ENCODE measurements at regions not wholly inside any gene's neighbourhood (a gene's known extent, or its start where the extent isn't known, plus 50 kb on each side); places are given as distances from the start of the nearest gene placed in this dataset.

DNA sequence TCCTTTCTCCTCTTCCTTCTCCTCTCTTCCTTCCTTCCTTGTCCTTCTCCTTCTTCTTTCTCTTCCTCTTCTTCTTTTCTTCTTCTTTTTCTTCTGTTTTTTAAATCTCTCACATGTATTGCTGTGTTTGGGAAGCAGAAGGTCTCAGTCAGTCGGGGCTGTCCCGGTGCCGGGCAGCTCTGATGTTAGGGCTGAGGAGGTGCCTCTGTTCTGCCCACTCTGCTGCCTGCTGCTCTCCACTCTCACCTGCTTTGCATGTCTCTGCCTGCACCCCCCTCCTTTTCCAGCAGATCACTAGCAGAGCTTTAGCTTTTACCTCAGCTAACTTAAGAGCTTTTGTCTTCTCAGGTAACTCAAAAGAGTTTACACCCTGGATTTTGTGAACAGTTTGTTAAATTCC lies 276.6 kb downstream of the CHRM3 start:
- no peaks in the 10 kb centered on the region for H3K9me2 ChIP-seq (replicated peaks; ENCODE audit: insufficient read depth, low read length)
- H3K79me2 ChIP-seq (ENCODE audit: insufficient read depth, low read length), result no peaks in the 10 kb centered on the region
- H3K9ac ChIP-seq (ENCODE audit: low read length), result no peak overlapping the region
- no peaks in the 10 kb centered on the region for H4K20me1 ChIP-seq (ENCODE audit: low read depth, low read length)
- no peak overlapping the region for H2AFZ ChIP-seq (ENCODE audit: low read depth, low read length, severe bottlenecking)
- no peak overlapping the region for H3K27ac ChIP-seq (ENCODE audit: low read depth, low read length)
- H3K9me3 ChIP-seq (ENCODE audit: insufficient read depth, low read length), result no peaks in the 10 kb centered on the region
- no peak overlapping the region for H3K4me3 ChIP-seq (ENCODE audit: insufficient read depth, low read length, poor library complexity, severe bottlenecking)
- no peaks in the 10 kb centered on the region for H3K27me3 ChIP-seq (ENCODE audit: low read length)
- H3K4me2 ChIP-seq (ENCODE audit: low read depth, low read length, poor library complexity, severe bottlenecking), result no peak overlapping the region
- H3K36me3 ChIP-seq (ENCODE audit: low read length), result no peaks in the 10 kb centered on the region
- no peak for TF ChIP-seq CTCF (IDR thresholded peaks at IDR 0.05; ENCODE audit: insufficient read depth, low read length, poor library complexity, severe bottlenecking)
- TF ChIP-seq EZH2phosphoT487 (conservative IDR thresholded peaks at IDR 0.05; ENCODE audit: low read length), result no peak
- no peaks in the 10 kb centered on the region for H3F3A ChIP-seq (ENCODE audit: insufficient read depth)

- Histone ChIP-seq H3K4me2 (ENCODE audit: low read depth, low read length, poor library complexity, severe bottlenecking) (no peak overlapping the region), H3K27ac (ENCODE audit: low read depth, low read length) (no peak overlapping the region), H3K9me3 (ENCODE audit: insufficient read depth, low read length) (no peaks in the 10 kb centered on the region), H2AFZ (ENCODE audit: low read depth, low read length, severe bottlenecking) (no peak overlapping the region), H3K79me2 (ENCODE audit: insufficient read depth, low read length) (no peaks in the 10 kb centered on the region), H3K9ac (ENCODE audit: low read length) (no peak overlapping the region), H4K20me1 (ENCODE audit: low read depth, low read length) (no peaks in the 10 kb centered on the region), H3K36me3 (ENCODE audit: low read length) (no peaks in the 10 kb centered on the region), H3K4me3 (ENCODE audit: insufficient read depth, low read length, poor library complexity, severe bottlenecking) (no peak overlapping the region), H3F3A (ENCODE audit: insufficient read depth) (no peaks in the 10 kb centered on the region), H3K9me2 (replicated peaks; ENCODE audit: insufficient read depth, low read length) (no peaks in the 10 kb centered on the region), H3K27me3 (ENCODE audit: low read length) (no peaks in the 10 kb centered on the region)
- TF ChIP-seq EZH2phosphoT487 (conservative IDR thresholded peaks at IDR 0.05; ENCODE audit: low read length) (no peak), CTCF (IDR thresholded peaks at IDR 0.05; ENCODE audit: insufficient read depth, low read length, poor library complexity, severe bottlenecking) (no peak)
Measured at GRCh38 chr1:239672256-239672655, 285.9 kb downstream of the CHRM3 start.

DNA sequence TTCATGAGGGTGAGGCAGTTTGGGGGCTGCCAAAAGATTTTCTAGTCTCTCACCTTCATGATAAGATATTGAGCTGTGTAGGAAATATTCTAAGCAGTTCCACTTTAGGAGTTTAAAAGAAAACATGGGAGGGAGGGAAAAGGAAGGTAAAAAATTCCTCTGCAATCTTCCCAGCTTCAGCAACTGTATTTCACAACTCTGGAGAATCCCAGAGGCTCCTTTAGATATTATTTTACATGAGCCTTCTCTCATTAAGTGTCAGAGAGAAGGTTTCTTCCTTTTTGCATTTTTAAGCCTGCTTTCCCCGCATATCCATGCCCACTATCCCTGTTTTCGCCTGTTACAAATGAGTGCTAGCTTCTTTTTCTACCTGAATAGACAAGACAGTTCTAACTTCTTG lies 289.4 kb downstream of the CHRM3 start:
- no peaks in the 10 kb centered on the region for H3K9me3 ChIP-seq (ENCODE audit: insufficient read depth, low read length)
- H4K20me1 ChIP-seq (ENCODE audit: low read depth, low read length), result no peaks in the 10 kb centered on the region
- no peak overlapping the region for H3K9ac ChIP-seq (ENCODE audit: low read length)
- TF ChIP-seq CTCF (IDR thresholded peaks at IDR 0.05; ENCODE audit: insufficient read depth, low read length, poor library complexity, severe bottlenecking), result no peak
- TF ChIP-seq EZH2phosphoT487 (conservative IDR thresholded peaks at IDR 0.05; ENCODE audit: low read length), result no peak
- H2AFZ ChIP-seq (ENCODE audit: low read depth, low read length, severe bottlenecking), result no peak overlapping the region
- no peaks in the 10 kb centered on the region for H3K27me3 ChIP-seq (ENCODE audit: low read length)
- no peaks in the 10 kb centered on the region for H3K9me2 ChIP-seq (replicated peaks; ENCODE audit: insufficient read depth, low read length)
- H3K27ac ChIP-seq (ENCODE audit: low read depth, low read length), result no peak overlapping the region
- no peaks in the 10 kb centered on the region for H3K79me2 ChIP-seq (ENCODE audit: insufficient read depth, low read length)
- H3K4me2 ChIP-seq (ENCODE audit: low read depth, low read length, poor library complexity, severe bottlenecking), result no peak overlapping the region
- no peak overlapping the region for H3K4me3 ChIP-seq (ENCODE audit: insufficient read depth, low read length, poor library complexity, severe bottlenecking)
- no peaks in the 10 kb centered on the region for H3K36me3 ChIP-seq (ENCODE audit: low read length)
- H3F3A ChIP-seq (ENCODE audit: insufficient read depth), result no peaks in the 10 kb centered on the region
